Keratinocyte (primary cell): ENCODE measurements at regions not wholly inside any gene's neighbourhood (a gene's known extent, or its start where the extent isn't known, plus 50 kb on each side); places are given as distances from the start of the nearest gene placed in this dataset.

Experiments used
- DNase-seq: peaks from one replicate; pipeline ENCODE4 v3.0.0-alpha.2; 2011; ENCODE audit warnings: low read depth, missing footprints, low spot score
- FAIRE-seq: peaks from 2 replicates; lab custom pipeline; 2011; peaks lifted over from hg19 to GRCh38; lab: Jason Lieb, UNC
- H2AFZ ChIP-seq: 2 replicates; pipeline ENCODE4 v1.6.0; 2012; ENCODE audit warnings: low read length, control low read depth, inconsistent platforms; ENCODE audit not compliant: control insufficient read depth
- H3K27ac ChIP-seq: 2 replicates; pipeline ENCODE4 v1.5.1; 2011; ENCODE audit warnings: low read length; ENCODE audit not compliant: control insufficient read depth, insufficient read depth
- H3K27me3 ChIP-seq: 3 replicates; pipeline ENCODE4 v1.6.0; 2011; ENCODE audit warnings: low read length; ENCODE audit not compliant: control insufficient read depth, insufficient read depth; ENCODE audit errors: extremely low read depth
- H3K36me3 ChIP-seq, 2 experiments: 2 replicates in 1 of 2; 3 replicates in 1 of 2; pipeline ENCODE4 v1.5.1; 2011; ENCODE audit warnings: low read length in 2 of 2, mild to moderate bottlenecking in 1 of 2; ENCODE audit not compliant: control insufficient read depth in 2 of 2, insufficient read depth in 2 of 2; ENCODE audit errors: extremely low read depth in 1 of 2
- H3K4me1 ChIP-seq: 3 replicates; pipeline ENCODE4 v1.5.1; 2011; ENCODE audit warnings: low read length; ENCODE audit not compliant: control insufficient read depth, insufficient read depth; ENCODE audit errors: extremely low read depth
- H3K4me2 ChIP-seq: 3 replicates; pipeline ENCODE4 v1.6.0; 2011; ENCODE audit warnings: low read depth, low read length; ENCODE audit not compliant: control insufficient read depth, insufficient read depth; ENCODE audit errors: extremely low read depth
- H3K4me3 ChIP-seq, 3 experiments: fragments of 200-600 bp in 1 of 3; sonication (generic) in 1 of 3; 2 replicates in 2 of 3; 3 replicates in 1 of 3; pipeline ENCODE4 v1.5.1; 2011 to 2016; ENCODE audit warnings: low read length in 3 of 3, mild to moderate bottlenecking in 3 of 3, control low read depth in 2 of 3, inconsistent platforms in 1 of 3, low read depth in 1 of 3, mixed read lengths in 1 of 3, mixed run types in 1 of 3, moderate library complexity in 1 of 3; ENCODE audit not compliant: control insufficient read depth in 2 of 3, insufficient read depth in 2 of 3; ENCODE audit errors: extremely low read depth in 1 of 3
- H3K79me2 ChIP-seq: 2 replicates; pipeline ENCODE4 v1.6.0; 2012; ENCODE audit warnings: low read length; ENCODE audit not compliant: control insufficient read depth, insufficient read depth
- H3K9ac ChIP-seq: 3 replicates; pipeline ENCODE4 v1.6.0; 2011; ENCODE audit warnings: low read length; ENCODE audit not compliant: control insufficient read depth, insufficient read depth; ENCODE audit errors: extremely low read depth
- H3K9me1 ChIP-seq: 3 replicates; pipeline ENCODE4 v1.6.0; 2011; ENCODE audit warnings: low read length; ENCODE audit not compliant: control insufficient read depth, insufficient read depth; ENCODE audit errors: extremely low read depth
- H3K9me3 ChIP-seq: 2 replicates; pipeline ENCODE4 v1.5.1; 2012; ENCODE audit warnings: low read depth, low read length; ENCODE audit not compliant: control insufficient read depth
- H4K20me1 ChIP-seq: 3 replicates; pipeline ENCODE4 v1.6.0; 2011; ENCODE audit warnings: low read length; ENCODE audit not compliant: control insufficient read depth, insufficient read depth; ENCODE audit errors: extremely low read depth
- CTCF ChIP-seq, 3 experiments: IDR thresholded peaks in 1 of 3; conservative IDR thresholded peaks in 1 of 3; optimal IDR thresholded peaks in 1 of 3; 2 replicates in 2 of 3; 3 replicates in 1 of 3; pipeline versions ENCODE3 to v1.5.1; 2011; ENCODE audit warnings: low read length in 3 of 3, mild to moderate bottlenecking in 3 of 3, moderate library complexity in 2 of 3, control low read depth in 1 of 3, inconsistent platforms in 1 of 3; ENCODE audit not compliant: insufficient read depth in 2 of 3; ENCODE audit errors: extremely low read depth in 1 of 3
- EZH2 ChIP-seq: IDR thresholded peaks from one replicate; pipeline ENCODE4 v1.6.1; 2012; ENCODE audit warnings: inconsistent platforms, mild to moderate bottlenecking, low read length, moderate library complexity
- dilution Hi-C: fragments of 300-500 bp; cut with MboI; formaldehyde crosslinking; loops from one replicate; pipeline ENCODE4 v1.7.0; 2020; ENCODE audit warnings: low sequenced_read_pairs; ENCODE audit not compliant: extremely low pct_ligation_motif_present

- peaks cover 40% of the 10 kb centered on the region for H3K4me1 ChIP-seq
- FAIRE-seq: no peak
- no peak overlapping the region for H3K4me2 ChIP-seq
- H3K4me3 ChIP-seq: no peak overlapping the region
- no peaks in the 10 kb centered on the region for H3K36me3 ChIP-seq
- no peaks in the 10 kb centered on the region for H3K79me2 ChIP-seq
- no peak for DNase-seq
- no peaks in the 10 kb centered on the region for H3K27me3 ChIP-seq
- H3K9me3 ChIP-seq: no peaks in the 10 kb centered on the region
- peak overlapping the region; percentile 20 for H2AFZ ChIP-seq
- no peaks in the 10 kb centered on the region for H3K9me1 ChIP-seq
- H3K9ac ChIP-seq: no peak overlapping the region
- no peak overlapping the region for H3K27ac ChIP-seq
- TF ChIP-seq CTCF (optimal IDR thresholded peaks at IDR 0.05 in 1 of 3, IDR thresholded peaks at IDR 0.05 in 1 of 3, conservative IDR thresholded peaks at IDR 0.05 in 1 of 3; ENCODE audit: extremely low read depth in 1 of 3, insufficient read depth in 2 of 3, low read length in 3 of 3): no peak
- TF ChIP-seq EZH2: no peak
- no peaks in the 10 kb centered on the region for H4K20me1 ChIP-seq
- dilution Hi-C loops: no loop called here
Observed at GRCh38 chr1:178613271-178613945, 100.5 kb downstream of the TEX35 start.

- Histone ChIP-seq H3K9me1 (no peaks in the 10 kb centered on the region), H3K9ac (no peak overlapping the region), H3K4me1 (peaks cover 33% of the 10 kb centered on the region), H3K36me3 (no peaks in the 10 kb centered on the region), H3K9me3 (no peaks in the 10 kb centered on the region), H2AFZ (no peak overlapping the region), H3K4me2 (no peak overlapping the region), H4K20me1 (no peaks in the 10 kb centered on the region), H3K27ac (no peak overlapping the region), H3K79me2 (no peaks in the 10 kb centered on the region), H3K27me3 (no peaks in the 10 kb centered on the region), H3K4me3 (no peak overlapping the region)
- FAIRE-seq: no peak
- dilution Hi-C loops: no loop called here
- TF ChIP-seq CTCF (optimal IDR thresholded peaks at IDR 0.05 in 1 of 3, IDR thresholded peaks at IDR 0.05 in 1 of 3, conservative IDR thresholded peaks at IDR 0.05 in 1 of 3; ENCODE audit: extremely low read depth in 1 of 3, insufficient read depth in 2 of 3, low read length in 3 of 3) (no peak), EZH2 (no peak)
- DNase-seq: no peak
Observed at GRCh38 chr1:178614286-178614685, 101.4 kb downstream of the TEX35 start.
